ENCODE measurements at regions not wholly inside any gene's neighbourhood (a gene's known extent, or its start where the extent isn't known, plus 50 kb on each side); places are given as distances from the start of the nearest gene placed in this dataset.

GRCh38 chr10:88069338-88069737 lies 205.9 kb downstream of the PTEN start:
- Histone ChIP-seq H3K27ac (ENCODE audit: low read length) (peak overlapping the region; percentile 97), H3K9ac (ENCODE audit: low read length) (peak overlapping the region; percentile 59), H3K9me2 (replicated peaks; ENCODE audit: insufficient read depth, low read length) (no peaks in the 10 kb centered on the region), H4K20me1 (ENCODE audit: insufficient read depth, low read depth, low read length) (no peaks in the 10 kb centered on the region), H3K4me3 (ENCODE audit: low read length) (peak overlapping the region; percentile 28; the same call in 1 of the 2 replicates), H3K36me3 (ENCODE audit: insufficient read depth, low read length) (no peaks in the 10 kb centered on the region), H3K4me1 (ENCODE audit: low read length) (peaks cover 100% of the 10 kb centered on the region), H3K4me2 (ENCODE audit: low read depth, low read length, poor library complexity, severe bottlenecking) (peak overlapping the region; percentile 45), H3K79me2 (ENCODE audit: low read length) (no peaks in the 10 kb centered on the region), H3K9me3 (ENCODE audit: low read length) (no peaks in the 10 kb centered on the region), H2AFZ (ENCODE audit: low read length) (no peak overlapping the region), H3K27me3 (ENCODE audit: low read length) (no peaks in the 10 kb centered on the region)
- DNase-seq = no peak

GRCh38 chr10:88070080-88070880 lies 206.9 kb downstream of the PTEN start:
- no peaks in the 10 kb centered on the region for H3K79me2 ChIP-seq (ENCODE audit: low read length)
- H3K9me3 ChIP-seq (ENCODE audit: low read length) = no peaks in the 10 kb centered on the region
- H3K4me2 ChIP-seq (ENCODE audit: low read depth, low read length, poor library complexity, severe bottlenecking) = peak overlapping the region; percentile 45
- no peaks in the 10 kb centered on the region for H3K9me2 ChIP-seq (replicated peaks; ENCODE audit: insufficient read depth, low read length)
- peaks cover 94% of the 10 kb centered on the region for H3K4me1 ChIP-seq (ENCODE audit: low read length)
- DNase-seq = peak; percentile 89
- no peaks in the 10 kb centered on the region for H3K36me3 ChIP-seq (ENCODE audit: insufficient read depth, low read length)
- no peak overlapping the region for H2AFZ ChIP-seq (ENCODE audit: low read length)
- H3K9ac ChIP-seq (ENCODE audit: low read length) = peak overlapping the region; percentile 72
- peak overlapping the region; percentile 97 for H3K27ac ChIP-seq (ENCODE audit: low read length)
- peak overlapping the region; percentile 43 for H3K4me3 ChIP-seq (ENCODE audit: low read length)
- no peaks in the 10 kb centered on the region for H4K20me1 ChIP-seq (ENCODE audit: insufficient read depth, low read depth, low read length)
- H3K27me3 ChIP-seq (ENCODE audit: low read length) = no peaks in the 10 kb centered on the region

GRCh38 chr10:88071879-88072278 lies 208.5 kb downstream of the PTEN start:
- Histone ChIP-seq H3K27ac (ENCODE audit: low read length) (peak overlapping the region; percentile 97), H2AFZ (ENCODE audit: low read length) (peak overlapping the region; percentile 27; the same call in 1 of the 2 replicates), H3K9me2 (replicated peaks; ENCODE audit: insufficient read depth, low read length) (no peaks in the 10 kb centered on the region), H3K9ac (ENCODE audit: low read length) (peak overlapping the region; percentile 72), H3K9me3 (ENCODE audit: low read length) (no peaks in the 10 kb centered on the region), H4K20me1 (ENCODE audit: insufficient read depth, low read depth, low read length) (no peaks in the 10 kb centered on the region), H3K36me3 (ENCODE audit: insufficient read depth, low read length) (no peaks in the 10 kb centered on the region), H3K4me1 (ENCODE audit: low read length) (peaks cover 89% of the 10 kb centered on the region), H3K4me2 (ENCODE audit: low read depth, low read length, poor library complexity, severe bottlenecking) (peak overlapping the region; percentile 45), H3K27me3 (ENCODE audit: low read length) (no peaks in the 10 kb centered on the region), H3K79me2 (ENCODE audit: low read length) (no peaks in the 10 kb centered on the region), H3K4me3 (ENCODE audit: low read length) (no peak overlapping the region)
- DNase-seq = peak; percentile 65

GRCh38 chr10:88073682-88074081 lies 210.3 kb downstream of the PTEN start:
- Histone ChIP-seq H2AFZ (ENCODE audit: low read length) (no peak overlapping the region), H3K79me2 (ENCODE audit: low read length) (no peaks in the 10 kb centered on the region), H3K27me3 (ENCODE audit: low read length) (no peaks in the 10 kb centered on the region), H3K4me2 (ENCODE audit: low read depth, low read length, poor library complexity, severe bottlenecking) (no peak overlapping the region), H4K20me1 (ENCODE audit: insufficient read depth, low read depth, low read length) (no peaks in the 10 kb centered on the region), H3K9ac (ENCODE audit: low read length) (no peak overlapping the region), H3K9me2 (replicated peaks; ENCODE audit: insufficient read depth, low read length) (no peaks in the 10 kb centered on the region), H3K27ac (ENCODE audit: low read length) (peak overlapping the region; percentile 97), H3K36me3 (ENCODE audit: insufficient read depth, low read length) (no peaks in the 10 kb centered on the region), H3K4me3 (ENCODE audit: low read length) (no peak overlapping the region), H3K9me3 (ENCODE audit: low read length) (no peaks in the 10 kb centered on the region), H3K4me1 (ENCODE audit: low read length) (peaks cover 71% of the 10 kb centered on the region)
- no peak for DNase-seq

GRCh38 chr10:88074971-88075370 lies 211.5 kb downstream of the PTEN start:
- Histone ChIP-seq H3K4me3 (ENCODE audit: low read length) (no peak overlapping the region), H3K4me2 (ENCODE audit: low read depth, low read length, poor library complexity, severe bottlenecking) (no peak overlapping the region), H4K20me1 (ENCODE audit: insufficient read depth, low read depth, low read length) (no peaks in the 10 kb centered on the region), H3K36me3 (ENCODE audit: insufficient read depth, low read length) (no peaks in the 10 kb centered on the region), H3K9me3 (ENCODE audit: low read length) (no peaks in the 10 kb centered on the region), H3K9me2 (replicated peaks; ENCODE audit: insufficient read depth, low read length) (no peaks in the 10 kb centered on the region), H3K79me2 (ENCODE audit: low read length) (no peaks in the 10 kb centered on the region), H2AFZ (ENCODE audit: low read length) (no peak overlapping the region), H3K4me1 (ENCODE audit: low read length) (peaks cover 66% of the 10 kb centered on the region), H3K9ac (ENCODE audit: low read length) (no peak overlapping the region), H3K27me3 (ENCODE audit: low read length) (no peaks in the 10 kb centered on the region), H3K27ac (ENCODE audit: low read length) (peak overlapping the region; percentile 57; the same call in 1 of the 2 replicates)
- DNase-seq = no peak

- Histone ChIP-seq H3K27ac (ENCODE audit: low read length) (peak overlapping the region; percentile 57), H3K4me3 (ENCODE audit: low read length) (no peak overlapping the region), H3K9me2 (replicated peaks; ENCODE audit: insufficient read depth, low read length) (no peaks in the 10 kb centered on the region), H3K9ac (ENCODE audit: low read length) (no peak overlapping the region), H3K4me1 (ENCODE audit: low read length) (peaks cover 66% of the 10 kb centered on the region), H3K4me2 (ENCODE audit: low read depth, low read length, poor library complexity, severe bottlenecking) (no peak overlapping the region), H3K27me3 (ENCODE audit: low read length) (no peaks in the 10 kb centered on the region), H3K9me3 (ENCODE audit: low read length) (no peaks in the 10 kb centered on the region), H2AFZ (ENCODE audit: low read length) (peak overlapping the region; percentile 26; the same call in 1 of the 2 replicates), H3K36me3 (ENCODE audit: insufficient read depth, low read length) (no peaks in the 10 kb centered on the region), H4K20me1 (ENCODE audit: insufficient read depth, low read depth, low read length) (no peaks in the 10 kb centered on the region), H3K79me2 (ENCODE audit: low read length) (no peaks in the 10 kb centered on the region)
- DNase-seq = no peak
Measured at GRCh38 chr10:88076027-88076880, 212.8 kb downstream of the PTEN start.

GRCh38 chr10:88077977-88078376 lies 214.6 kb downstream of the PTEN start:
- Histone ChIP-seq H3K9ac (ENCODE audit: low read length) (no peak overlapping the region), H2AFZ (ENCODE audit: low read length) (no peak overlapping the region), H3K4me1 (ENCODE audit: low read length) (peaks cover 66% of the 10 kb centered on the region), H3K79me2 (ENCODE audit: low read length) (no peaks in the 10 kb centered on the region), H3K9me3 (ENCODE audit: low read length) (no peaks in the 10 kb centered on the region), H3K4me3 (ENCODE audit: low read length) (no peak overlapping the region), H3K9me2 (replicated peaks; ENCODE audit: insufficient read depth, low read length) (no peaks in the 10 kb centered on the region), H3K27ac (ENCODE audit: low read length) (peak overlapping the region; percentile 47), H4K20me1 (ENCODE audit: insufficient read depth, low read depth, low read length) (no peaks in the 10 kb centered on the region), H3K36me3 (ENCODE audit: insufficient read depth, low read length) (no peaks in the 10 kb centered on the region), H3K4me2 (ENCODE audit: low read depth, low read length, poor library complexity, severe bottlenecking) (no peak overlapping the region), H3K27me3 (ENCODE audit: low read length) (no peaks in the 10 kb centered on the region)
- DNase-seq = no peak

- H3K9me3 ChIP-seq (ENCODE audit: low read length) = no peaks in the 10 kb centered on the region
- H3K4me3 ChIP-seq (ENCODE audit: low read length) = peak overlapping the region; percentile 27; the same call in 1 of the 2 replicates
- peaks cover 72% of the 10 kb centered on the region for H3K4me1 ChIP-seq (ENCODE audit: low read length)
- no peaks in the 10 kb centered on the region for H3K79me2 ChIP-seq (ENCODE audit: low read length)
- no peaks in the 10 kb centered on the region for H3K27me3 ChIP-seq (ENCODE audit: low read length)
- H3K27ac ChIP-seq (ENCODE audit: low read length) = peak overlapping the region; percentile 100
- peak overlapping the region; percentile 71 for H3K9ac ChIP-seq (ENCODE audit: low read length)
- peak overlapping the region; percentile 78 for H3K4me2 ChIP-seq (ENCODE audit: low read depth, low read length, poor library complexity, severe bottlenecking)
- H3K36me3 ChIP-seq (ENCODE audit: insufficient read depth, low read length) = no peaks in the 10 kb centered on the region
- peak; percentile 49 for DNase-seq
- H4K20me1 ChIP-seq (ENCODE audit: insufficient read depth, low read depth, low read length) = no peaks in the 10 kb centered on the region
- H3K9me2 ChIP-seq (replicated peaks; ENCODE audit: insufficient read depth, low read length) = no peaks in the 10 kb centered on the region
- peak overlapping the region; percentile 34; the same call in 1 of the 2 replicates for H2AFZ ChIP-seq (ENCODE audit: low read length)
Measured at GRCh38 chr10:88080213-88080612, 216.8 kb downstream of the PTEN start.
